Nucleus accumbens (tissue), 56 donors: ENCODE measurements at regions not wholly inside any gene's neighbourhood (a gene's known extent, or its start where the extent isn't known, plus 50 kb on each side); places are given as distances from the start of the nearest gene placed in this dataset.
A peak's percentile ranks its signal among the peaks of the same experiment; 100 is the strongest.
"Not testable (repeated sequence)": the region's sequence is repeated elsewhere in the genome, so short reads cannot be mapped to it uniquely, and the experiment has no call there.

ENCODE experiments used
- DNase-seq, 56 donors: peaks; one replicate each; lab custom pipeline; 2025; lab: John Stamatoyannopoulos, UW

DNA sequence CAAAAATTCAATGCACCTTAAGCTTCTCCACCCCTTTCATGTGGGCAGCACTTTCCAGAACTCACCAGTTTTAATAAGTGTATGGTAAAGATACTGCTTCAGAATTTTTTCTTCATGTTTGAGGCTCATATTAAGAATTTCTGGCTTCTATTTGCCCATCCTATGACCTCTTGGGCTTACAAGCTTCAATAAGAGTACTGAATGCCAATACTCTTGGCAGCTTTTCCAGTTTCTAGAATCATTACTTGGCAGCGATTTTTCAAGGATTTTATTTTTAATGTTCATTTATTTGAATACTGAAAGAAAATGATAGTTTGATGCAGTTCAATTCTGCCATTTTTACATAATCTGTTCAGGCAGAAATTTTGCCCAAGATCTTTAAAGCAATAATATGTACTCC, 242.1 kb upstream of the KCND2 start:
- no peak for DNase-seq

DNA sequence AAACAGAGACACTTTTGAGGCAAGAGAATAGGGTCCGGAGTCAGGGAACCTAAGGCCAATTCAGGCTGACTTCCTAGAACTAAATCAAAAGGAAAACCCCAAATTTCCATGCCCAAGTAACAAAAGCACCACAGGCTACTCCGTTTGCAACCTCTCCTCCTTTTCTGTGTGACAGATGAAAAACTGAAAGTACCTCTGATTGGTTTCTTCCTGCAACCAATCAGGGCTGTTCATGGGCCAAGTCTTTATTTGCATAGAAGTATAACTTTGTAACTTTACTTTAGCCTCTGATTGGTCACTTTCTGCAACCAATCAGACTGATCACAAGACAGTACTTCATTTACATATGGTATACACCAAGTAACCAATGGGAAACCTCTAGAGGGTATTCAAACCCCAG, 239.9 kb upstream of the KCND2 start:
- peak in 4 of 56 donors; percentile 2 to 26 (median 6) for DNase-seq

- DNase-seq, result no peak
Observed at GRCh38 chr7:120039138-120039537, 233.8 kb upstream of the KCND2 start.

GRCh38 chr7:120041798-120042197, 231.2 kb upstream of the KCND2 start:
- DNase-seq, result no peak

- DNase-seq, result no peak
Observed at GRCh38 chr7:120043250-120043649, 229.7 kb upstream of the KCND2 start.

DNA sequence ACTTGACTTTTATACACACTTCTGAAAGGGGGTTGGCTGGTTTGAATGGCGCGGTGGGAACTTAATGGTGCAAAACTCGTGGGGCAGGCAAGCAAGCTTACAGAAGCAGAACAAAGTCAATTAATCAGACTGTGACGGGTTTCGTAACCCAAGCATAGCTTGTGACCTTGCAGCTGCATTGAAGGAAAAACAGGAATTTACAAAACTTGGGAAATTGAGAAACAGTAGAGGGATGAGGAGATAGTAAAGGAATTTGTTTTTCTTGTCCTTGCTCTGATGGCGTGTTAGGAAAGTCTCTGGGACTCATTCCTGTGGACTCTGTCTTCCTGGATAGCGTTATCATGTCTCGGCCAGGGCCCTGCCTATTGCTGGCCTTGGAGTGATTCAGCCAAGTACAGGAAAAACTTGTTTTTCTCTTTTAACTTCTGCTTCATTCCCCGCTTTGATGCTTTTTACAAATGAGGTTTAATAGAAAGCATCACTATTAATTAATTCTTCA, 220.0 kb upstream of the KCND2 start:
- DNase-seq, result no peak

DNA sequence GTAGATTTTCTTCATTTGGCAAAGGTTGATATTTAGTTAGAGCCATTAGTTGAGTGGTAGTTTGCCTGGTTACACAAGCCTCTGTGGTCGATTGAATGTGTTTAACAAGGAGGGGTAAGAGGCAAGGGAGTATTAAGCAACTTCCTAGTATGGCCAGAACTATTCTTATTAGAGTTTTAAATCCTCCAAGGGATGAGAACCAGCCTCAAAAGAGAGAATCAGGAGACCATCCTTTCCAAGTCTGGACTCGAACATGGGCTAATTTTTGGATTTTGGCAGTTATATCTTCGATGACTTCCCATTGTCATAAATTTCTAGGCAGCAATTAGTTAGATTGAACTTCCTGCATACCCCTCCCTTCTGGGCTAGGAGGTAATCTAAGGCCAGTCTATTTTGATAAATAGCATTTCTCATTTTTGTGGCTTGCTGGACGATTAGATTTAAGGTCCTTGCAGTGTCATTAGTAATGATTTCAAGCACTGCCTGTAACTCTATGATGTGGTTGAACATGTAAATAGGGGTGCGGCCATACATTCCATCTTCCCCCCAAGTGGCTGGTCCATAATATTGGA, 219.5 kb upstream of the KCND2 start:
- no peak for DNase-seq

DNA sequence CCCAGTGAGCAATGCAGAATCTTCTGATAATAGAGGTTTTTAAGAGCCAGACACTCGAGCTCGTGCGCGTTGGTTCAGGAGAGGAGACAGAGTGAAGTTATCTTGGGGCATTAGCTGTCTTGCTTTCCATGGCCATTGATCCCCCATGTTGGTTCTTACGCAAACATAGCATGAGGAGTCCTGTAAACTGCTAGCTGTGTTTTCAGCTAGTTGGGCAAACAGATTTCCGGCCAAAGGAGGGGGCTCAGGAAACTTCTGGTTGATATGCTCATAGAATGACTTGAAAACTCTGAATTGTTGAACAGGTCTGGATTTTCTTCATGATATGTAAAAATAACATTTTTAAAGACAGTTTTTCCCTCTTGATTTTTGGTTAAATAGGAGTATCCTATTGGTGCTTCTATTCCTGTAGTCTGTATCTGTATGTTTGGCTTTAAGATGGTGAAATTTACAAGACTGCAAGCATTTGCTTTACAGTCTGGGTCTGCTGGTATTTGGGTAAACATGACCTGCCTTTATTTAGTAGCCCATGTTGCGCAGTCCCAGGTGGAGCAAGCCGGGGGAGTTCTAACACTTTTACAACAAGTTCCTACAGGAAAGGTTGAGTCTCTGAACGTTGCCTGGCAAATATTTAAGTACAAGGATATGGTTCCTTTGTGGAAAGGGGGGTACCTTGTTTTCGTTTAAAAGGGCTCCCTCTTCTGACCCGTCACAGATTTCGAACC, 218.4 kb upstream of the KCND2 start:
- no peak for DNase-seq

DNA sequence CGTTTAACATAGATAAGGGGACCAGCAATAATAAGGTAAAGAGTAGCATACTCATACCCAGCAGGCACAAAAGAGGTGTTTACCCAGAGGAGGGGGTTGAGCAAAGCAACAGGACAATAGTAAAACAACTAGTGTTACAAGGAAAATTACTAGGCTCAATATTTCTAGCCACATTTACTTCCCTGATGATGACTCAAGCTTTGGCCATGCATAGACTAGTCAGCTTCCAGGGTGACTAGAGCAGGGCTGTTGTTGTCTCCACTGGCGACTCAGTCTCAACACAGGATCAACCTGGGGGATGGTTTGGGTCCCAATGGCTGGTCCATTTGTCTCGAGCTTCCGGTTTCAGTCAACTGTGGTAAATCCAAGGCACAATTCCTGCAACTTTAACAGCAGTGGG, 217.7 kb upstream of the KCND2 start:
- no peak for DNase-seq

GRCh38 chr7:120056227-120056626, 216.7 kb upstream of the KCND2 start:
- DNase-seq, result no peak

DNA sequence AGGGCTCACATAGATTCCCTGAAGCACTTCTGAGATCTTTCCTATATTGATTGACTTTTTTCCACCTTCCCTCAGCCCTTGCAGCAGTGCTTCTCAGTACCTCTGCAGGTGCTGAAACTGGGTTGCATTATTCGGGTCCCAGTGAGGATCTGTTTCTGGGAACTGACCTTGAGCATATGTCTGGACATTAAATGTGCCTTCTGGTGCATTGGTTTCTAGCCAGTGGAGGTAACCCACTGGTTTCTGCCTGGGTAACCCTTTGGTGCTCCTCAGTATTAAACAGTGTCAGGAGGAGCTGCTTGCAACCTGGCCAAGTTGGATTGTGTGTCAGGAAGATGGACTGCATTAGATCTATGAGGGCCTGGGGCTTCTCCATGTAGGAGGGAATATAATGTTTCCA, 213.3 kb upstream of the KCND2 start:
- DNase-seq, result no peak

- DNase-seq, result no peak
Observed at GRCh38 chr7:120060281-120060680, 212.7 kb upstream of the KCND2 start.

GRCh38 chr7:120060875-120061274, 212.1 kb upstream of the KCND2 start:
- DNase-seq, result no peak

DNA sequence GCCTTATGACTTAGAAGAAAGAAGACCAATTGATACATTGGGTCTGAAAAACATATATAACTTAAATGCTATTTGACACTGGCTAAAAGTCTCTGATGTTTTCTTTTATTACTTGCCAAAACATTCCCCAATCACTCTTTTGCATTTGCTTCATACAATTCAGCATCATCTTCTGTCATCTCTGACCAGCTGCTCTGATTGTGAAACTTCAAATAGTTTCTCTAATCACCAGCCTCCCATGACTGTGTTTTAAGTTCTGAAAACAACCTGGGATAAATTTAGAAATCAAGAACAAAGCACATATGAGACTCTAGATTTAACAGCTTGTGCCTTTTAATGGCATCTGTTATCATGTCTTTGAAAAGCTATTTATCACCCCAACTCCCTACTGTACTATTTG, 208.4 kb upstream of the KCND2 start:
- no peak for DNase-seq

GRCh38 chr7:120066898-120067297, 206.1 kb upstream of the KCND2 start:
- DNase-seq, result not testable (repeated sequence)

- no peak for DNase-seq
Observed at GRCh38 chr7:120070201-120070600, 202.8 kb upstream of the KCND2 start.

GRCh38 chr7:120077777-120078176, 195.2 kb upstream of the KCND2 start:
- no peak for DNase-seq

- DNase-seq, result no peak
Observed at GRCh38 chr7:120079022-120079421, 194.0 kb upstream of the KCND2 start.

DNA sequence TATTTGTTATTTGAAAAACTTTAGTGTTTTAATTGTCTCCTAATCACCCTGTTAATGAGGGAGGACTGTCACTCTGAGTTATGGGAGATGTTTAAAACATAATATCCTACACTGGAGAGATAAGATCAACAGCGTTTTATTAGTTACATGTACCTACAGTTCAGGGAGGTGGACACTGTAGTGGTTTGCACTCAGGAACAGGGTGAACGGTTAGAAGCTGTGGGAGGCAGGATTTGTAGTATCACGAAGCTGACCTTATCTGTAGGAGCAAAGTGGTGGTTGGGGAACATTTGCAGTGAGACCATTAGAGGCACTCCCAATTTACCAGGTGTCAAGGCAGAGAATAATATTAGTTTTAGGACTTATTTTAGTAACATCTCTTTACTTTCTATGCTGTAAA, 193.3 kb upstream of the KCND2 start:
- no peak for DNase-seq

DNA sequence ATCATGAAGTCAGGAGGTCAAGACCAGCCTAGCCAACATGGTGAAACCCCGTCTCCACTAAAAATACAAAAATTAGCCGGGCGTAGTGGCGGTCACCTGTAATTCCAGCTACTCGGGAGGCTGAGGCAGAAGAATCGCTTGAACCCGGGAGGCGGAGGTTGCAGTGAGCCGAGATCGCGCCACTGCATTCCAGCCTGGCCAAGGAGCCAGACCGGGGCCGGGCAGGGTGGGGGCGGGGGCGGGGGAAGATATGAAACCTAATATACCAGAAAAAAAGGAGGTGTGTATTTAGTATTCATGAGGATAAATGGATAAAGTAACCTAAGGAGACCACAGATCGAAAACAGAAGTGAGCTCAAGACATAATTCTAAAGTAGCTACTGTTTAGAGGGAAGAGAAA, 186.5 kb upstream of the KCND2 start:
- not testable (repeated sequence) for DNase-seq

- DNase-seq, result no peak
Observed at GRCh38 chr7:120089968-120090367, 183.0 kb upstream of the KCND2 start.

DNA sequence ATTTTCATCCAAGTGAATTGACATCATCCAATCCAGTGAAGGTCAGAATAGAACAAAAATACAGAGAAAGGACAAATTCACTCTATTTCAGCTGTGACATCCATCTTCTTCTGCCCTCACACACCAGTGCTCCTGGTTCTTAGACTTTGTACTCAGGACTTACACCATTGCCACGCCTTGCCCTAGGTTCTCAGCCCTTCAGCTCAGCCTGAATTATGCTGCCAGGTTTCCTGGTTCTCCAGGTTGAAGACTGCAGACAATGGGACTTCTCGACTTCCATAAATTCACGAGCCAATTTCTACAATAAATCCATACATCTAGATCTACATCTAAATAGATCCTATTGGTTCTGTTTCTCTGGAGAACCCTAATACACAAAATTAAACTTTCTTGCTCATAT, 181.2 kb upstream of the KCND2 start:
- DNase-seq, result no peak
